A673 (cell line): ENCODE measurements at regions not wholly inside any gene's neighbourhood (a gene's known extent, or its start where the extent isn't known, plus 50 kb on each side); places are given as distances from the start of the nearest gene placed in this dataset.

Source experiments
- EZH2 ChIP-seq: fragments of 200-600 bp; sonication (generic); IDR thresholded peaks from 2 replicates; pipeline ENCODE4 v1.6.1; 2017; ENCODE audit warnings: borderline replicate concordance, low read depth, mild to moderate bottlenecking, mixed read lengths, antibody characterized with exemption, low read length; ENCODE audit not compliant: poor library complexity, severe bottlenecking
- TF ChIP-seq, protein P1 (sequence below): fragments of 300-800, 200-600 bp; sonication (generic); conservative IDR thresholded peaks from 2 replicates; pipeline ENCODE4 v1.5.1; 2017; ENCODE audit warnings: low read depth, mild to moderate bottlenecking, antibody characterized with exemption, low read length, moderate library complexity, mixed read lengths

DNA sequence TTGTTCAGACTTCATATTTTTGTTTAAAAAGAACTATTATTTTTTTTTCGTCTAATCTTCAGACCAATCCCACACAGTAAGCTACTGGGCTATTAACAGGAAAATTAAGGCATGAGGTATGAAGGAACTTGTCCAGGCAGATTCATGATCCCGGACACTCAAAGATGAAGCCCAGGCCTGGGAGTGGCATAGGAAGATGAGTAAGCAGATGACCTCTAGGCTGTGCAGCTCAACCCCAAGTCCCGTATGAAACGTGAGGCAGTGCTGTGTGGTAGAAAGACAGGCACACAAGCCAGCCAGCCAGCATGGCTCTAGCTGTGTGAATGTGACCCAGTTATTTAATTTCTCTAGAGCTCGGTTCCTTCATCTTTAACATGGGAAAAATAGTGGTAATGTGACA, 231.9 kb downstream of the CLIC5 start:
- TF ChIP-seq, protein P1, sequence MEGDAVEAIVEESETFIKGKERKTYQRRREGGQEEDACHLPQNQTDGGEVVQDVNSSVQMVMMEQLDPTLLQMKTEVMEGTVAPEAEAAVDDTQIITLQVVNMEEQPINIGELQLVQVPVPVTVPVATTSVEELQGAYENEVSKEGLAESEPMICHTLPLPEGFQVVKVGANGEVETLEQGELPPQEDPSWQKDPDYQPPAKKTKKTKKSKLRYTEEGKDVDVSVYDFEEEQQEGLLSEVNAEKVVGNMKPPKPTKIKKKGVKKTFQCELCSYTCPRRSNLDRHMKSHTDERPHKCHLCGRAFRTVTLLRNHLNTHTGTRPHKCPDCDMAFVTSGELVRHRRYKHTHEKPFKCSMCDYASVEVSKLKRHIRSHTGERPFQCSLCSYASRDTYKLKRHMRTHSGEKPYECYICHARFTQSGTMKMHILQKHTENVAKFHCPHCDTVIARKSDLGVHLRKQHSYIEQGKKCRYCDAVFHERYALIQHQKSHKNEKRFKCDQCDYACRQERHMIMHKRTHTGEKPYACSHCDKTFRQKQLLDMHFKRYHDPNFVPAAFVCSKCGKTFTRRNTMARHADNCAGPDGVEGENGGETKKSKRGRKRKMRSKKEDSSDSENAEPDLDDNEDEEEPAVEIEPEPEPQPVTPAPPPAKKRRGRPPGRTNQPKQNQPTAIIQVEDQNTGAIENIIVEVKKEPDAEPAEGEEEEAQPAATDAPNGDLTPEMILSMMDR, result no peak
- no peak for TF ChIP-seq EZH2
